GM23248 (cell line): ENCODE measurements at regions not wholly inside any gene's neighbourhood (a gene's known extent, or its start where the extent isn't known, plus 50 kb on each side); places are given as distances from the start of the nearest gene placed in this dataset.

Experiments
- DNase-seq: peaks from one replicate; pipeline ENCODE4 v3.0.0-alpha.2; 2015
- H2AFZ ChIP-seq: fragments of 200-600 bp; sonication (generic); 2 replicates; pipeline ENCODE4 v1.6.1; 2016; ENCODE audit warnings: antibody characterized with exemption
- H3F3A ChIP-seq: fragments of 200-600 bp; sonication (generic); 2 replicates; pipeline ENCODE4 v1.6.1; 2016; ENCODE audit warnings: mild to moderate bottlenecking, antibody characterized with exemption, mixed run types; ENCODE audit not compliant: insufficient read depth
- H3K27ac ChIP-seq: fragments of 200-600 bp; sonication (generic); 2 replicates; pipeline ENCODE4 v1.5.1; 2016; ENCODE audit warnings: mild to moderate bottlenecking
- H3K27me3 ChIP-seq: fragments of 200-600 bp; sonication (generic); replicated peaks from 2 replicates; pipeline ENCODE4 v1.6.1; 2016; ENCODE audit warnings: mild to moderate bottlenecking; ENCODE audit not compliant: insufficient read depth
- H3K36me3 ChIP-seq: fragments of 200-600 bp; sonication (generic); 2 replicates; pipeline ENCODE4 v1.6.1; 2016; ENCODE audit warnings: low read depth, mild to moderate bottlenecking
- H3K4me1 ChIP-seq: fragments of 200-600 bp; sonication (generic); 2 replicates; pipeline ENCODE4 v1.6.1; 2016; ENCODE audit warnings: mild to moderate bottlenecking; ENCODE audit not compliant: insufficient read depth
- H3K4me2 ChIP-seq: fragments of 200-600 bp; sonication (generic); one replicate; pipeline ENCODE4 v1.6.1; 2016; ENCODE audit warnings: mild to moderate bottlenecking; ENCODE audit not compliant: unreplicated experiment
- H3K4me3 ChIP-seq: fragments of 200-600 bp; sonication (generic); 2 replicates; pipeline ENCODE4 v1.5.1; 2016; ENCODE audit warnings: mild to moderate bottlenecking
- H3K79me2 ChIP-seq: fragments of 200-600 bp; sonication (generic); 2 replicates; pipeline ENCODE4 v1.6.1; 2016; ENCODE audit warnings: mild to moderate bottlenecking; ENCODE audit not compliant: insufficient read depth
- H3K9ac ChIP-seq: fragments of 200-600 bp; sonication (generic); 2 replicates; pipeline ENCODE4 v1.6.1; 2016; ENCODE audit warnings: mild to moderate bottlenecking
- H3K9me2 ChIP-seq: fragments of 200-600 bp; sonication (generic); 2 replicates; pipeline ENCODE4 v1.6.1; 2016; ENCODE audit warnings: mixed run types, mild to moderate bottlenecking, moderate library complexity; ENCODE audit not compliant: insufficient read depth
- H3K9me3 ChIP-seq: fragments of 200-600 bp; sonication (generic); one replicate; pipeline ENCODE4 v1.6.1; 2017; ENCODE audit warnings: low read depth
- H4K20me1 ChIP-seq: fragments of 200-600 bp; sonication (generic); 2 replicates; pipeline ENCODE4 v1.6.0; 2016; ENCODE audit not compliant: insufficient read depth
- EZH2 ChIP-seq: fragments of 200-600 bp; sonication (generic); IDR thresholded peaks from 2 replicates; pipeline ENCODE4 v1.6.1; 2018; ENCODE audit warnings: antibody characterized with exemption, mild to moderate bottlenecking; ENCODE audit not compliant: insufficient read depth, poor library complexity, severe bottlenecking
- EZH2phosphoT487 ChIP-seq: fragments of 200-600 bp; sonication (generic); IDR thresholded peaks from 2 replicates; pipeline ENCODE4 v1.6.1; 2018; ENCODE audit warnings: antibody characterized with exemption, moderate library complexity, mild to moderate bottlenecking, low read depth; ENCODE audit not compliant: insufficient read depth
- WGBS, 2 experiments: methylation state at CpG; one replicate each; pipeline ENCODE4 v1.1.6; 2015 to 2017; ENCODE audit warnings: low lambda C conversion rate in 2 of 2, low coverage in 1 of 2; ENCODE audit errors: missing lambda C conversion rate in 2 of 2; 5-methylcytosine and 5-hydroxymethylcytosine counted together
- in situ Hi-C: fragments of 300-500 bp; cut with MboI; formaldehyde crosslinking; loops from 2 replicates; pipeline ENCODE4 v1.15.0; 2020

DNA sequence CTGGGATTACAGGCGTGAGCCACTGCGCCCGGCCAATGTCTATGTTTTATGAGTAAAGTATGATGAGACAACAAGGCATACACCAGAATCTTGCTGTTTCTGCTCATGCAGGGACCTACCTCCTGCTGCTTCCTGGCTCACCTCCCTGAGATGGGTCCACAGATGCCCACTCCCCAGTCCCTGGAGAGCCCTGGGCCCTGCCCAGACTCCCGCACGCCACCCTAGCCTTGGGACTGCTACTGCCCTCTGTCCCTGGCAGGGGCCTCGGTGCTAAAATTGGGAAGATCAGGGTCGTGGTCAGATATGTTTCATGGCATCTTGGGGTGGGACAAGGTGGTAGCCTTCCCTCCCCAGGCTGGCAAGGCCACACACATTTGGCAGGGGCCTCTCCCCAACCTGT, 84.3 kb upstream of the BCOR start:
- Histone ChIP-seq H3K27me3 (no peaks in the 10 kb centered on the region), H4K20me1 (no peaks in the 10 kb centered on the region), H3K27ac (no peak overlapping the region), H3K9ac (no peak overlapping the region), H3F3A (no peaks in the 10 kb centered on the region), H3K4me3 (no peak overlapping the region), H2AFZ (no peak overlapping the region), H3K4me2 (no peak overlapping the region), H3K9me3 (no peaks in the 10 kb centered on the region), H3K36me3 (no peaks in the 10 kb centered on the region), H3K9me2 (no peaks in the 10 kb centered on the region), H3K79me2 (no peaks in the 10 kb centered on the region), H3K4me1 (no peaks in the 10 kb centered on the region)
- in situ Hi-C loops = no loop called here
- WGBS, 2 experiments = 63 to 82% methylated on average over 3 to 7 of the region's 7 CpGs
- DNase-seq = no peak
- TF ChIP-seq EZH2 (no peak), EZH2phosphoT487 (no peak)

DNA sequence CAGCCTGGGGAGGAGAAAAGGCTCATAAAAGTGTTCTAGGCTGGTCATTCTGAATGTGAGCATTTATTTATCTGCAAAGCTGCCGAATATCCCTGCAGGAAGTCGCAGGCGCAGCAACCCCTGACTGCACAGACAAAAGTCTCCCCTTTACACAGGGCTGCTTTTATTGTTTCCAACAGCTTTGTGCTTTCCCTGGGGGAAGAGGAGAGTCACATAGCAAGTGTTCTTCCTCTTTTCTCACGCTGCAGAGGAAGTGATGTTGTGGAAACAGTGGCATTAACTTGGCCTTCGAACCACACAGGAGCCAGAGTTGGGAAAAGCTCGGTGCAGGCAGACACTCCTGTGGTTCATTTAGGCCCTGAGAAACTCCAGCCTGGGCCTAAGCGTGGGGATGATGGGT, 81.5 kb upstream of the BCOR start:
- H3K27me3 ChIP-seq = no peaks in the 10 kb centered on the region
- H3K4me2 ChIP-seq = no peak overlapping the region
- no peak overlapping the region for H3K4me3 ChIP-seq
- H2AFZ ChIP-seq = no peak overlapping the region
- no peaks in the 10 kb centered on the region for H4K20me1 ChIP-seq
- in situ Hi-C loops = no loop called here
- H3K9me3 ChIP-seq = no peaks in the 10 kb centered on the region
- no peaks in the 10 kb centered on the region for H3K79me2 ChIP-seq
- H3K9ac ChIP-seq = no peak overlapping the region
- WGBS, 2 experiments = 85 to 96% methylated on average over 4 to 7 of the region's 7 CpGs
- no peaks in the 10 kb centered on the region for H3K9me2 ChIP-seq
- no peak overlapping the region for H3K27ac ChIP-seq
- H3K4me1 ChIP-seq = no peaks in the 10 kb centered on the region
- DNase-seq = no peak
- H3K36me3 ChIP-seq = no peaks in the 10 kb centered on the region
- TF ChIP-seq EZH2phosphoT487 (no peak), EZH2 (no peak)
- H3F3A ChIP-seq = no peaks in the 10 kb centered on the region

DNA sequence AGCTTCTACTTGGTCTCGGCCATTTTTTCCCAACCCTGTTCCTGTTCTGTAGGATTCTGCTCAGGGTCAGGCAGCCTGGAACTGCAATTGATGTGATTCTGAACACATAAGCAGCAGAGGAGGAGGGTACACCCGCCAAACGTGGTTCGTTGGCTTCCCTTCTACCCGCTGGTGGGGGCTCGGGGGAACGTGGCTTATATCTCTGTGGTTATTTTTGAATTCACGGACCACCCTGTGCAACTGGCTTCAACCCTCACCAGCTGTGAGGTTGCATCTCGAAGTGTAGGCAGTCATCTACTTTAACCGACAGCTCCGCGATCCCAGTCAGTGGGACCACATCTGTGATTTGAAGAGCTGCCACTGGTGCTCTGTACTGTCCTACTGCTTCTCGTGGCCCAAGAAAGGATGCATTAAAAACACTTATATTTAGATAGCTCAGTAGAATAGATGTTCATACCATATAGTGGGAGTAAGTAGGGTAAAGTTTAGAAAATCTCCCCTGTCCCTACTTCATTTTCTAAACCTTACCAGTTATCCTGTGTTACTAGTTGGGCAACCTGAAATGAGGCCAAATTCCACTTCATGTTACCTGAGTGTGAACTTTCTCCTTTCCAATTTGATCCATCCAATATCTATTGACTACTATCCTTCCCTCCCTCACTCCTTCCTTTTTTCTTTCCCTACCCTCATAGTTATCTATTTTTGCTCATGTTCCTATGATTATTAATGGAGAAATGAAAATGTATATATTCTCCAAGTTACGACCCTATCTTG, 80.4 kb upstream of the BCOR start:
- in situ Hi-C loops = no loop called here
- Histone ChIP-seq H3K4me3 (no peak overlapping the region), H4K20me1 (no peaks in the 10 kb centered on the region), H3K4me1 (peaks cover 4% of the 10 kb centered on the region; the same call in 1 of the 2 replicates), H3K9me3 (no peaks in the 10 kb centered on the region), H3K4me2 (no peak overlapping the region), H3K9ac (no peak overlapping the region), H3K27ac (no peak overlapping the region), H3K79me2 (no peaks in the 10 kb centered on the region), H3K9me2 (no peaks in the 10 kb centered on the region), H3K36me3 (no peaks in the 10 kb centered on the region), H2AFZ (no peak overlapping the region), H3K27me3 (no peaks in the 10 kb centered on the region), H3F3A (0 out of 2 replicates have a peak, but pooled peaks cover 3% of the 10 kb centered on the region)
- no peak for DNase-seq
- TF ChIP-seq EZH2 = no peak
- WGBS, 2 experiments = 75 to 77% methylated on average over 14 of the region's 14 CpGs

DNA sequence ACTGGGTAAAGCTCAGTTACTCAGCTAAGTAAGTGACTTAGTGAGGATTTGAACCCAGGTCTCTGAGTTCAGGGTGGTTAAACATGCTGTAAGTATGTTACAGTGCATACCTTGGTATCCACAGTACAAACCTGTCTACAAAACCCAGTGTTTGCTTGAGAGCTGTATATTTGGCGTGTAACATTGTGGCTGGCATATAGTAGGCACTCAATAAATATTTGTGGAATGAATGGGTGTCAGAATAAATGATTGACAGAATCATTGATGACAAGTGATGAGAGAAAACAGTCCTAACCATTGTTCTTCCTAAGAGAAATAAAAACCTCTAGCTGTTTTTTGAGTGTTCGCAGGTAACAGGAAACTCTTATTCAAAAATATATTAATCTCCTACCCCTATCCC, 79.7 kb upstream of the BCOR start:
- Histone ChIP-seq H3F3A (0 out of 2 replicates have a peak, but pooled peaks cover 6% of the 10 kb centered on the region), H2AFZ (peak overlapping the region; percentile 77; the same call in 1 of the 2 replicates), H3K79me2 (no peaks in the 10 kb centered on the region), H3K36me3 (no peaks in the 10 kb centered on the region), H3K4me3 (no peak overlapping the region), H3K9ac (no peak overlapping the region), H3K27ac (peak overlapping the region; percentile 67; the same call in 1 of the 2 replicates), H3K9me2 (no peaks in the 10 kb centered on the region), H4K20me1 (no peaks in the 10 kb centered on the region), H3K9me3 (no peaks in the 10 kb centered on the region), H3K4me1 (peaks cover 4% of the 10 kb centered on the region; the same call in 1 of the 2 replicates), H3K4me2 (no peak overlapping the region), H3K27me3 (no peaks in the 10 kb centered on the region)
- 97 to 100% methylated on average over 2 of the region's 2 CpGs for WGBS, 2 experiments
- no peak for DNase-seq
- in situ Hi-C loops = no loop called here
- TF ChIP-seq EZH2 = no peak
- TF ChIP-seq EZH2phosphoT487 = no peak
